ENCODE measurements at regions not wholly inside any gene's neighbourhood (a gene's known extent, or its start where the extent isn't known, plus 50 kb on each side); places are given as distances from the start of the nearest gene placed in this dataset.
"Not testable (repeated sequence)": the region's sequence is repeated elsewhere in the genome, so short reads cannot be mapped to it uniquely, and the experiment has no call there.

DNA sequence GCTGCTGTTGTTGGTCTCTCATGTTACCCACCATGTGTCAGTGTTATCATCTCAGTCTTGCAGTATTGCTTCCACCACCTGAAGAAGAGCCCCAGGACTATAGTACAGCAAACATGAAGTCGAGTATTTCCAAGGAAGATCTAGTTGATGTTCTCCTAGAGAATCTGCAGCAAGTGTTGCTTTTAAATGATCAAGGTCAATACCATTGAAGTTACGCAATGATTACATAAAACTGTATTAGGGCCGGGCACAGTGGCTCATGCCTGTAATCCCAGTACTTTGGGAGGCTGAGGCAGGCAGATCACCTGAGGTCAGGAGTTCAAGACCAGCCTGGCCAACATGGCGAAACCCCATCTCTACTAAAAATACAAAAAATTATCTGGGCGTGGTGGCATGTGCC, 173.9 kb downstream of the TJP1 start:
- not testable (repeated sequence) for H3K36me3 ChIP-seq, H3K27me3 ChIP-seq, H3K4me3 ChIP-seq, DNase-seq, H3K9me3 ChIP-seq

DNA sequence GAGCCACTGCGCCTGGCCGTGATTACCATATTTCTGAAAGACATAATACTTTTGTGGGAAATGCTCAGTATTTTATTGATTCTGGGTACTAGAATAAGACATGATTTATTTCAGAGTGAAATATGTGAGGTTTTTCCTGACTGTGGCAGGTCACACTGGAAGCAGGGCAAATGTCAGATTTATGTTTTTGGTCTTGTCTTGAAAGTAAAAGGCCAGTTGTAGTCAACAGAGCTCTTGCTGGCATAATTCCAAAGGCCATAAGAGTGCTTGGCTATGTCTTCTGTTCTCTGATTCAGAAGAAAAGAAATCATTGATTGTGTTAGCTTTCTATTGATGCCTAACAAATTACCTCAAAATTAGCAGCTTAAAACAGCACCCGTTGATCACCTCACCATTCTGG, 176.4 kb downstream of the TJP1 start:
- H3K4me3 ChIP-seq: no peak overlapping the region
- no peak for DNase-seq
- no peaks in the 10 kb centered on the region for H3K36me3 ChIP-seq
- H3K27me3 ChIP-seq: no peaks in the 10 kb centered on the region
- H3K9me3 ChIP-seq: no peaks in the 10 kb centered on the region

DNA sequence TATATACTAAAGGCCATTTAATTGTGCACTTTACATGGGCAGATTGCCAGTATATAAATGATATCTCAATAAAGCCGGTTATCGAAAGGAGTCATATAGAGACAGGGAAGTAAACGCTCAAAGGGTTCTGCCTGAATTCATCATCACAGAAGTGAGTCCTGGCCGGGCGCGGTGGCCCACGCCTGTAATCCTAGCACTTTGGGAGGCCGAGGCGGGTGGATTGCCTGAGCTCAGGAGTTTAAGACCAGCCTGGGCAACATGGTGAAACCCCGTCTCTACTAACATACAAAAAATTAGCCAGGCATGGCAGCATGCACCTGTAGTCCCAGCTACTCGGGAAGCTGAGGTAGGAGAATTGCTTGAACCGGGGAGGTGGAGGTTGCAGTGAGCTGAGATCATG, 177.9 kb downstream of the TJP1 start:
- not testable (repeated sequence) for H3K36me3 ChIP-seq, H3K4me3 ChIP-seq, H3K9me3 ChIP-seq, DNase-seq, H3K27me3 ChIP-seq

DNA sequence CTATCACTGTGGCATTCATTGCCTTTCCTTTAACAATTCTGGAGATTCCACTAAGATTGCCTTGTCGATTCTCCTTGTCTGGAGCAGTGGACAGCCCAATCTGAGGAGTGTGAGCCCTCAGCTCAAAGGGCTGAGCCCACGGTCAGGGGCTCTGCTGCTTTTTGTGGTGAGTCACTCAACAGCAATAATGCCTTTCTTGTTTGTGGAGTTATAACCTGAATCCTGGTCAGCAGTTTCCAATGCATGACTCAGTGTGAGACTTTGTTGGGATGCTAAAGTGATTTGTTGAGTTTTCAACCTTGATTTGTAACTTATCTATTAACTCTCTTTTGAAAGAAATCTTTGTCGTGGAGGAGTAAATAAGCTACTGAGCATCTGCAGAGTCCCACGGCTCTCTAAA, 183.5 kb downstream of the TJP1 start:
- DNase-seq: no peak
- H3K4me3 ChIP-seq: no peak overlapping the region
- no peaks in the 10 kb centered on the region for H3K36me3 ChIP-seq
- H3K9me3 ChIP-seq: no peaks in the 10 kb centered on the region
- H3K27me3 ChIP-seq: no peaks in the 10 kb centered on the region

DNA sequence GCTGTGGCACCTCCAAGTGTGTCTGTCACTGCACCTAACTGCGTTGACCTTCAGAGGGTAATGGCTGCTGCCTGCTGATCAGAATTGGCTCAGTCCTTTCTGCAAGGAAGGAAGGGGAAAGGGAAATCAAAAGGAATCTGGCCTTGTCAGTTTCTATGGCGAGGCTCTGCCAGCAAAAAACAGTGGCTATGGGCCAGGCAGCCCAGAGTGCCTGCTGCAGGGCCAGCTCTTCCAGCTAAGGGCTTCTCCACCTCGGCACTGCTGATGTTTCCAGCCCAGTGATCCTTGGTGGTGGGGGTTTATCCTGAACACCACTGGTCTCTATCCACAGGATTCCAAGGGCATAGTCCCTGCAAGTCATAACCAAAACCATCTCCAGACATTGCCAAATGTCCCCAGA, 184.3 kb downstream of the TJP1 start:
- no peak for DNase-seq
- Histone ChIP-seq H3K27me3 (no peaks in the 10 kb centered on the region), H3K36me3 (no peaks in the 10 kb centered on the region), H3K4me3 (no peak overlapping the region), H3K9me3 (no peaks in the 10 kb centered on the region)

DNA sequence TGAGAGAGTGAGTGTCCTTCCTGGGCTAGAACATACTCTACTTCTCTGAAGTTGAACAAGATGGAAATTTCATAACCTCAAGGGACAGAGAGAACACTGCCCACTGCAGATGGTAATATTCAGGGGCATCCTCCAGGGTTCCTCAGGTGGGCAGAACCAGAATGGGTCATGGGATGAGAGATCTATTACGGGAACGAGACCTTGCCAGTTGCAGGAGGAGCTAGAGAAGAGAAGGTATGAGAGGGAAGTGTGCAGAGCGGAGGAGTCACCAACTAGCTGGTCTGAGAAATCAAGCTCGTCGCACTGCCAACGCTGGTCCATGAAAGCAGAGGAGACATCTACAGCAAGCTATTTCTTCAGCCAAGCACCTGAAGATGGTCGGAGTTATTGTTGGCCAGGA, 184.7 kb downstream of the TJP1 start:
- H3K9me3 ChIP-seq: no peaks in the 10 kb centered on the region
- no peak overlapping the region for H3K4me3 ChIP-seq
- H3K27me3 ChIP-seq: no peaks in the 10 kb centered on the region
- DNase-seq: no peak
- no peaks in the 10 kb centered on the region for H3K36me3 ChIP-seq

DNA sequence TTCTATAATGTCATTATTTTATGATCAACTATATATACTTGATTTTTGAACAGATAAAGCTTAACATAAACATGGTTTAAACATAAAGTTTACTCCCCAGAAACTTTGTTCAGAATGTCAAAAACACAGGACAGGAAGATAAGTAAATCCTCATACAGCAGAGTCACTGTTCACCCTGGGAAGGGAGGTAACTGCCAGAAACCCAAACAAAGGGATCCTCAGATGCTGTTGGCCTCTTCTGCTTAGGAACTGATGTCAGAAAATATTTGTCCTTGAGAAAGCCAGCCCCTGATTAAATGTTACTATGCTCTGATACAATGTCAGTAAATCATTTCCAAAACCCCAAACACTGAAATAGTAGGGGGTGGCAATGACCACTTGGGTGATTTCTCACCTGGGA, 185.3 kb downstream of the TJP1 start:
- H3K9me3 ChIP-seq: no peaks in the 10 kb centered on the region
- no peaks in the 10 kb centered on the region for H3K36me3 ChIP-seq
- H3K27me3 ChIP-seq: no peaks in the 10 kb centered on the region
- no peak overlapping the region for H3K4me3 ChIP-seq
- DNase-seq: no peak

DNA sequence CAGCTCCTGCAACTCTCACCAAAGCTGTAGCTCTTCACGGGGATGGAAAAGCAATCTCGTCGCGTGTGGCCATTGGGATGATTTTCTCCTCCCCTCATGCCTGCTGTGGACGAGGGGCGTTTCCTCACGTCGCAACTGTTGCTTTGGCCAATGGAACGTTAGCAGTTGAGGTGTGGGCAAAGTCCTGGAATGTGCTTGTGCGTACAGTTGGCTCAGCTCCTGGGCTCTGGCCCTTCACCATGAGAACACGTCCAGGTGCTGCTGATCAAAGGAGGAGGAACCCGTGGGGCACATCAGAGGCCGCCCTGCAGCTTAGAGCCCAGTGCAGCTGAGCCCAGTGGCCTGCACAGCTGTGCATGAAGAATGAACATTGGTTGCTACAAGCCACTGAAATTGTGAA, 186.1 kb downstream of the TJP1 start:
- no peaks in the 10 kb centered on the region for H3K36me3 ChIP-seq
- DNase-seq: no peak
- no peak overlapping the region for H3K4me3 ChIP-seq
- H3K27me3 ChIP-seq: no peaks in the 10 kb centered on the region
- no peaks in the 10 kb centered on the region for H3K9me3 ChIP-seq

DNA sequence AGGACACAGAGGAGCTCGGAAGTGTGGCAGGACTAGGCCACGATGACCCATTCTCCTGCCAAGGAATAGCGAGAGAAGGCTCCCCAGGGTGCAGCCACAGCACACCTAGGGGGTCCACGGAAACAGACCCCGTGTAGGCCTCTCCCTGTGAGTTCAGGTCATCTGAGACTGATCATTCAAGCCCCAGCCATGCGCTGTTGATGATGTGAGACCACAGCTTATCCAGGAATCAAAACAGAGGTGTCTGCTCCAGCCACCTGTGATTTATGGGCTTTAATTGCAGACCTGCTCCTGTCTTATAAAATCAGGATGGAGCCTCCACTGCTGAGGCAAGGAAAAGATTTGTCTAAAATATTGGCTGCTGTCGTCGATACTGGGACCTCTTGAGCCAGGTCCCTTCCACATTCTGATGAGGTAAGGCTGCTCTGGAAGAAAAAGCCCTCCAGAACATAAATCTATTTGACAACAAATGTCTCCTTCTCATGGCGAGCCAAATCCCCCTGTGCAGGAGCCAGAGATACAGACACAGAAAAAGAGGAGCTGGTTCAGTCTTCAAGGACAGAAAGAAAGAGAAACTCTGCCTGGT, 186.7 kb downstream of the TJP1 start:
- no peaks in the 10 kb centered on the region for H3K9me3 ChIP-seq
- no peak for DNase-seq
- H3K36me3 ChIP-seq: no peaks in the 10 kb centered on the region
- H3K27me3 ChIP-seq: no peaks in the 10 kb centered on the region
- H3K4me3 ChIP-seq: no peak overlapping the region

DNA sequence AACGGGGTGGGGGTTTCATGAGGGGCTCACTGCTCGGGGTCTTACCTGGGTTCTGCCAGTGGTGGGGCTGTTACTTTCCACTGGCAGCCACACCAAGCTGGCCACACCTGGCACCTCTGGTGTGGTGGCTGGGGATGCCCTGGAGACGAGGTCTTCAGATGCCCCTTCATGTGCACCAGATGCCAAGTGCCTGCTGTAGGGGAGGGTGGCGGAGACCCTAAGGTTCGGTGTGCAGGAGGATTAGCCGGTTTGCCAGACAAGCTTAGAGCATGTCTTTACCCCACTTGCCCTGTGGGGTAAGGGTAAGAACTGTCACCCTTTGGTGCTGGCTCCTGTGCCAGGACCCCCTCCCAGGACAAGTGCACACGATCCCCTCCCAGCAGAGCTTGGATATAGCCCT, 188.3 kb downstream of the TJP1 start:
- H3K27me3 ChIP-seq: no peaks in the 10 kb centered on the region
- no peaks in the 10 kb centered on the region for H3K9me3 ChIP-seq
- DNase-seq: no peak
- H3K36me3 ChIP-seq: no peaks in the 10 kb centered on the region
- no peak overlapping the region for H3K4me3 ChIP-seq

DNA sequence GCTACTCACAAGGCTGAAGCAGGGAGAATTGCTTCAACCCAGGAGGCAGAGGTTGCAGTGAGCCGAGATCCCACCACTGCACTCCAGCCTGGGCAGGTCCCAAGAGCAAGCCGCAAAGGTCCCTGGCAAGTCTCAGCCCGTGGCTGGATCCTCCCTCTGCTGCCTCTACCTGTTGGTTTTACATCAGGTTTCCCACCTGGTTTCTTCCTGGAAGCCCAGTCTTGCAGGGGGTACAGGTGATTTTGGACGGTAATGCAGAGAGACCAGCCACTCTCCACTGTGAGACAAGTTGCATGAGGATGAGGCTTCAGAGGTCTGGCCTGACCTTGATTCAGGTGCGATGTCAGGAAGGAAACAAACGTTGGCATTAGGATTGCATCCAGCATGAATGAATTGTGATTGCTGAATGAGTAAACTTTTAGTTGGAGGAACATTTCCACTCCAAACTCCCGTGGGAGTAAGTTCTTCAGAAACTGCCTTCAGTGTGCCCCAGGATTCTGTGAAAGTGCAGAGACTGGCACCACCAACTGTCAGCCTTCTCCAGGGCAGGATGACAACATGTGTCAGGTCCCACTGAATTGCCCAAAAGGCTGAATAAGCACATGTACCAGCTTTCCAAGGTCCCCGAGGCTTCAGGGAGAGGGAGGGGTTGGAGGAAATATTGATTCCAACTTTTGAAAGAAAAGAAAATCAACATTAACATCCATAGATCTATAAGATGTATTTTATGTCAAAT, 189.4 kb downstream of the TJP1 start:
- DNase-seq: no peak
- Histone ChIP-seq H3K4me3 (no peak overlapping the region), H3K9me3 (no peaks in the 10 kb centered on the region), H3K36me3 (no peaks in the 10 kb centered on the region), H3K27me3 (no peaks in the 10 kb centered on the region)

DNA sequence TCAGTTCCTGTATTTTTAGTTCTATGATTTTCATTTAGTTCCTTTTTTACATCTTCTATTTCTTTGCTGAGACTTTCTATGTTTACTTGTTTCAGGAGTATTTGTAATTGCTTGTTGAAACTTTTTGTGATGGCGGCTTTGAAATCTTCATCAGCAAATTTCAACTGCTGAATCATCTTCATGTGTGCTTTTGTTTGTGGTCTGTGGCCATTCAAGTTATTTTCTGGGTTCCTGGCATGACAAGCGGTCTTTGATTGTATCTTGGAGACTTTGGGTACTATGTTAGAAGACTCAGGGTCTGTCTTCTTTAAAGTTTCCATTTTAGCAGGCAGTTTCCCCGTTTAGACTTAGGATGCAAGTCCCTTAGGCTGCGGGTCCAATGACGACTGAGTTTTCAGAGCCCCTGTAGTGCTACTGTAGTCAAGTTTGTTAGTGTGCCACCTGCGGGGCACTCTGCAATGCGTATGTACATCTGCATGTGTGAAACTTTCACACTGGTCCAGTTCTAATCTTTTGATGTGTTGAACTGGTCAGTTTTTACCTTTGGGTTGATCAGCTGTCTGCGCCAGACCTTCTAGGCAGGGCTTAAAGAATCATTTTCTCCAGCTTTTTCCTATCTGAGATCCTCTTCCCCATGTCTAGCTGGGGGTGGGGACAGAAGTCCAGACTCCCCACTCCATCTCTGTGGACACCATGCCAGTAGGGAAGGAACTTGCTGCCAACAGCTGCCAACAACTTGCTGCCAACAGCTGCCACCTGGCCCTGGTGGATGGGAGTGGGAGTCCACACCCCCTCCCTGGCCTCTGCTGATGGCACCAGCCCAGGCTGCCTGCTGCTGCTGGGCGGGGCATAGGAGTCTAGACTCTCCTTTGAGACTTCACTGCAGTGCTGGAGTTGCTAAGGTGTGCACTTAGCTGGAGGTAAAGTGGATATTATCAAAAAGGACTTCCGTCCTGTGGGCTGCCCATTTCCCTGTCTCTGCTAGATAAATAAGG, 190.9 kb downstream of the TJP1 start:
- no peak for DNase-seq
- Histone ChIP-seq H3K27me3 (no peaks in the 10 kb centered on the region), H3K4me3 (no peak overlapping the region), H3K36me3 (no peaks in the 10 kb centered on the region), H3K9me3 (no peaks in the 10 kb centered on the region)

DNA sequence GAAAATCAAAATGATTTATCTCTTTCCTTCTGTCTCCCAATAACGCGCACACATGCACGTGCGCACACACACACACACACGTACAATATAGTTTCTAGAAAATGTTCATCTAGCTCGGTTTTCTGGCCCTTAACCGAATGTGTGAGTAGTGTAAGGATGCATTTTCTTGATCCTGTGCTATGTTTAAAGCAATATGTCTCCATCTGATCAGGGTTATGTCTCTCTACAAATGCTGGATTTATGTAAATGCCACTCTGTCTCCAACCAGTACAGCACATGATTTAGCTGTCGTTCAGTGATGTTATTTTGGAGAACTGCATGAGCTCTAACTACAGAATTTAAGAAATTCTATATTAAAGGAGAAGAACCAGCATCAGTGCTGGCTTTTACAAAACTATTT, 198.0 kb downstream of the TJP1 start:
- H3K27me3 ChIP-seq: no peaks in the 10 kb centered on the region
- no peaks in the 10 kb centered on the region for H3K9me3 ChIP-seq
- H3K4me3 ChIP-seq: no peak overlapping the region
- H3K36me3 ChIP-seq: no peaks in the 10 kb centered on the region
- no peak for DNase-seq

DNA sequence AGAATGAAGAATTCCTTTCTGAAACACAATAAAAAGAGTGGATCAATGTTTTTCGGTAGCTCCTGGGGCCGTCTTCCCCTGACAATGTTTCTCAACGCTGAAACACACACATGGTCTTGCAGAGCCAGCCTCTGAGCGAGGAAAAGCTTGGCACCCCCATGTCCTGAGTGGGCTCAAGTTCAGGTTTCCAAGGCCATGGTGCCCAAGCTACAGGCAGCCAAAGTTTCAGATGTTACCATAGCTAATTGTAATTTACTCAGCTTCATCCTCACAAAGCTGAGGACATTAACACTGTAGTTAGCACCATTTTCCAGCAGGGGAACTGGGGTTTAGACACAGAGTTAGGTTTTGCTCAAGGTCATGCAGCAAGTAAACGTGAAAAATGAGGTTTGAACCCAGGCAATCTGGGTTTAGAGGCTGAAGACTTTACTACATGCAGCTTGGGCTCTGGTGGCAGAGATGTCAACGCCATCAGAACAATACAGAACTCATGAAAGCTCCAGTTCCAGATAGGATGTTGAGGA, 199.1 kb downstream of the TJP1 start:
- DNase-seq: no peak
- Histone ChIP-seq H3K4me3 (no peak overlapping the region), H3K36me3 (no peaks in the 10 kb centered on the region), H3K27me3 (no peaks in the 10 kb centered on the region), H3K9me3 (no peaks in the 10 kb centered on the region)

DNA sequence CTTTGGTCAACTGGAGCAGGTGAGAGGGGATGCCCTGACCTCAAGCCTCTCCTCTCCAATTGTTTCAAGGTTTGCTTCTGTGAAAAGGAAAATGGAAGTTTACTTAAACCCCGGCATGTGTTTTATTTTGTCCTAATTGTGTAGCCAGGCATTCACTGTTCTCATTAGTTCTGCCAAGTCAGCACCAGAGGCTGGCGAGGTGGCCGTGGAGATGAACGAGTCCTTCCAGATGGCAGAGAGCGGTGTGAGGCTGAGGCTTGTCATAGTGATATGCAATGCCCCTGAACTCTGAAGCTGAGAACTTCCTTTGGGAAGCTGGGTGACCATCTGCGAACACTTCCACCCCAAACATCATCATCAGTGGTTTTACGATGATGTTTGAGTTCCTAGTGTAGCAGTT, 199.6 kb downstream of the TJP1 start:
- H3K4me3 ChIP-seq: no peak overlapping the region
- H3K27me3 ChIP-seq: no peaks in the 10 kb centered on the region
- H3K9me3 ChIP-seq: no peaks in the 10 kb centered on the region
- no peaks in the 10 kb centered on the region for H3K36me3 ChIP-seq
- DNase-seq: no peak

DNA sequence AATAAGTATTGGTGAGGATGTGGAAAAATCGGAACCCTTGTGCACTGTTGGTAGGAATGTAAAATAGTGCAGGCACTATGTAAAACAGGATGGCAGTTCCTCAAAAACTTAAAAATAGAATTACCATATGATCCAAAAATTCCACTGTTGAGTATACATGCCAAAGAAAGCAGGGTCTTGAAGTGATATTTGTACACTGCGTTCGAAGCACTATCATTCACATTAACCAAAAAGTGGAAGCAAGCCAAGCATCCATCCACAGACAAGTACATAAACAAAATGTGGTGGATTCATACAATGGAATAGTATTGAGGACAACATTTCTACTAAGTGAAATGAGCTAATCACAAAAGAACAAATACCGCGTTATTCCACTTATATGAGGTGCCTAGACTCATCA, 200.7 kb downstream of the TJP1 start:
- no peak overlapping the region for H3K4me3 ChIP-seq
- H3K9me3 ChIP-seq: no peaks in the 10 kb centered on the region
- no peaks in the 10 kb centered on the region for H3K36me3 ChIP-seq
- H3K27me3 ChIP-seq: no peaks in the 10 kb centered on the region
- DNase-seq: no peak

DNA sequence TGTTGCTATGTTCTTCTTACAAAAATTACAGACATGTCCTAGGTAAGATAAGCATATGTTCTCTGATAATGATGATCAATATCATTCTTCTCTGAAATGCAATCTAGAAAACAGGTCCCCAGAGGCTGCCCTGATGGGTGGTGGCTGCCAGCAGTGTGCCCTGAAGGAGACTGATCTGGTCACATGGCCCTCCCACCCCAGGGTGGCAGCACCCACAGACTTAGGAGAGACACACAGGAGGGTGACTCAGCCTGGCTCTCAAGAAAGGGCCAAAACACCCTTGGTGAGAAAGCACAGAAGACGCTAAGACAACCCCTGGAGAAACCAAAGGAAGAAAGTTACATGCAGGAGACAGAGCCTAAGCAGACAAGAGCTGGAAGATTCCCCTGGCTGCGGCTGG, 203.7 kb downstream of the TJP1 start:
- DNase-seq: no peak
- Histone ChIP-seq H3K9me3 (no peaks in the 10 kb centered on the region), H3K4me3 (no peak overlapping the region), H3K36me3 (no peaks in the 10 kb centered on the region), H3K27me3 (no peaks in the 10 kb centered on the region)
